RKO (cell line): ENCODE measurements at regions not wholly inside any gene's neighbourhood (a gene's known extent, or its start where the extent isn't known, plus 50 kb on each side); places are given as distances from the start of the nearest gene placed in this dataset.

Experiments used
- DNase-seq: peaks from one replicate; pipeline ENCODE4 v3.0.0-alpha.2; 2016; ENCODE audit warnings: low spot score

DNA sequence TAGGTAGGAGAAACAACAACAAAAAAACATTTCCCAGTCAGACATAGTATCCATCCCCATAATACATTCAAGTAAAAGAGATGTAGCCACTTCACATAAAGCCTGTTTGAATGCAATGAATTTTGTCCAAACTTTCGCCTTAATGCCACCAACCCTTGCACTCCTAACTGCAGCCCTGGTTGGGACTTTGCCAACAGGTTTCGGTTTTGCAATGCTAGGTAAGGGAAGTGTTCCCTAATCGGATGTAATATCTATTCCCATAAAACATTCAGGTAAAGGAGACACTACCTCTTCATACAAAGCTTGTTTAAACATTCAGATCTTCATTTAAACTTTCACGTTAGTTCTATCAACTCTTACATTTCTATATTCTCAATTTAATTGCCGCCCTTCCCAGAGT, 336.1 kb downstream of the DRD1 start:
- no peak for DNase-seq

DNA sequence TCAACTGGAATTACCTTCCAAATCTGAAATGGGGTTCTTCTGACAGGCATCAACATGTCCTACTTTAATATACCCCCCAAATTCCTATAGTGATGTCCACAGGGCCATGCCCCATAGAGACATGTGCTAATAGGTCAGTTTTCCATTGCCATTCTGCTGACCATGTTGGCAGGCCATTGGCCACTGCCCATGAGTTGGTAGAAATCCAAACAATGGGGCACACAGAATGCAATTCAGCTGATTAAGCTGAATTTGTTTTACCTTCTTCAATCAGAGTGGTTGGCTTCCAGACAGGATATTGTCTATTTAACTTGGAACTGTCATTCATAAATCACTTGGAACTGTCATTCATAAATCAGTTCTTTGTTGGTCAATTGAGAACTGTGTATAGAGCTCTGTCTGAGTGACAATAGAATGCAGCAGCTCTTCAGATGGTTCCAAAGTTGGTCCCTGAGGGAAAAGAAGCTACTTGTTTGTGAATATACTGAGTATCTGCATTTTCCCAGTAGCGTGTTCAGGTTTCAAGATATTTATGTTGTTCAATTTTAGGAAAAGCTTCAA, 336.9 kb downstream of the DRD1 start:
- no peak for DNase-seq

DNA sequence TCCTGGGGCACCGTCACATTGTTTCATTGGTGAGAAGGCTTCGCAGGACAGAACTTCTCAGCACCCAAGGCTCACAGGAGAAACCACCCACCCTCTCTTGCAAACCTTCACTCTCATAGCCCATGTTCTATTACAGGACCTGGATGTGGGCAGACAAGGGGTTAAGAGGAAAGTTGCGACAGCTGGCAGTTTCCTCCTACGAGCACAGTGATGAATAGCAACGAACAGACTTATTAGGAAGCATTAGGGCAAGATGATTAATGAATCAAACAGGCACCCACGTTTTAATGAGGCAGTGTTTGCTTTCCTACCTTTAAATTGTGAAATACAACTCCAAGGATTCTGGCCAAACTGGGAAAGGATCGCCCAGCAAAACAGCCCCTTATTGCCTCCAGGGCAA, 339.3 kb downstream of the DRD1 start:
- DNase-seq, result no peak

DNA sequence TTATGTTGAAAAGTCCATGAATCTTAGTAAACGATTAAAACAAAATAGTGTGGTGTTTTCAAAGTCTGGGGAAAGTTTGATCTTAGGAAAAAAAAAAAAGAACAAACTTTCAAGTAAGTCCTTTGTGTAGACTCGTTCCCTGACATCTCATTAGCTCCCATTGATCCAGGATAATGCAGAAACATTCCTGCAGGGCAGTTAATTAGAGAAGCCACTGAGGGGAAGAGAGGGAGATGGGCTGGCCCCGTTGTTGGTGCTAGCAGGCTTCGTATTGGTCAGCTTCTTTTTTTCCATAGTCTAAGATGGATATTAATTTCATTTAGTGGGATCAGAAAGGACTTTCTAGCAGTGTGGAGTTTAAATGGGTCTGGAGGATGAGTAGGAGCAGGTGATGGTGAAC, 340.2 kb downstream of the DRD1 start:
- no peak for DNase-seq

DNA sequence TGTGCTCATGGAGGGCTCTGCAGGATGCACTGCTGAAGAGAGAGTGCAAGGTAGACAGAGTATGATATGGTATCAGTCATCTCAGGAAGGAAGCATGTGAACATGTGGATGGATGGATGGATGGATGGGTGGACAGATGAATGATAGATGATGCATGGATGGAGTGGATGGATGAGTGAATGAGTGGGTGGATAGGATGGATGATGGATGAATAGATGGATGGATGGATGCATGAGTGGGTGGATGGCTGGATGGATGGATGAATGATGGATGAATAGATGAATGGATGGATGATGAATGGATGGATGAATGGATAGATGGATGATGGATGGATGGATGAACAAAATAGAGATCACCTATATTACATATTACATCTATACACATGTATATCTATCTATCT, 341.3 kb downstream of the DRD1 start:
- DNase-seq, result no peak

DNA sequence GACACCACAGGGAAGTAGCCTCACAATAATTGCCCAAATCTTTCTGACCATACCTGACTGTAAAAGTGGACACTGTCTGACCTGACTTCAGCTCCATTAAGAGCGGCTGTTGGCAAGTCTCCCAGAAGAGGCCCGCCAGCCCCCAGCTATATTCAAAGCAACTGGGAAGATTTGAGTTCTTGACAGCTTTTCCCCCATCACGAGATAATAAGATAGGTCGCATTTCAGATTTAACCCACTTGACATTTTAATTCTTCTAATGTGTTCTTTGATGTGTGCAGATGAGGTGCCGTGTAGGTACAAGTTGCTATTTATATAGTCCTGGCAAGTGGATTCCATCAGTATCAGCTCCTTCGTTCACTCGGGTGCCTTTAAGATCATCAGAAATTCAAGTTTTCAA, 345.7 kb downstream of the DRD1 start:
- no peak for DNase-seq

DNA sequence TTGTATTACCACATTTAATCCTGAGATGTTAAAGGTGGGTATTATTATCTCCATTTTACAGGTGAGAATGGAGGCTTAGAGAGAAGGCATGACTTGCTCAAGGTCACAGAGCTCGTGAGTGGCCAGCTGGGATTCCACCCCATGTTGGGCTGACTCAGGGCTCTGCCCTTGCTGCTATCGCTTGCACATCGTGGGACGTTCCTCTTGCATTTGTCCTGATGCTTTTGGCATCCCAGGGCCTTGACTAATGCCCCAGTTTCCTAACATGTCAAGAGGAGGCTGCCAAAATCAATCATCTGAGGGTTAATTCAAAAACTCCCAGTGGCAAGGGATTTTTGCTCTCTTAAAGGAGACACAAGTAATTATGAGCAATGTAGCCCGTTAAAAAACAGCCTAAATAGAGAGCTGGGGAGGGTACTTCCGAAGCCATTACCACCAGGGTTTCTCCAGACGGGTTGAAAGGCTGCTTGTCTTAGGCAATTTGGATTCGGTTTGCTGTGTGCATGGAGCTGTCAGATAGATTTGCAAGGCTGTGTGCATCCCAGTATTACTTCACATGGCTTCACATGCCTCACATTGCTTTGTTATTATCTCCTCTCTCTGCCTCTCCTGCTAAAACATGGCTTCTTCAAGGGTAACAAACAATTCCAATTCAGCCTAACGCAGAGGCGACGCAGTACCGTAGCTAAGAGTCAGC, 347.4 kb downstream of the DRD1 start:
- DNase-seq, result no peak

DNA sequence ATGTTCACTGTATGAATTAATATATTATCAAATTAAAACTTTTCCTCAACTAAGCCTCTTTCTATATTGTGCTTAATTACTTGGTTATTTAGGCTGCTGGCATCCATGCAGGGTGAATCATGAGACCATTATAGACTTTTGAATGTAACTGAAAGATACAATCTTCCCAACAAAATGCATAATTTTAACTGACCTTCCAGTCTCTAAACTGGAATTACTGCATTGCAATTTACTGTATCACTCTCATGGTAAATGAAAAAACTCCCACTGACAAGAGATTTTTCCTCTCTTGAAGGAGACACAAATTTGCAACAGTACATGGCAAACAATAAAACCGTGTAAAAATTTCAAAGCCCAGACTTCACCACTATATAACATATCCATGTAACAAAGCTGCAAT, 349.5 kb downstream of the DRD1 start:
- DNase-seq, result no peak

DNA sequence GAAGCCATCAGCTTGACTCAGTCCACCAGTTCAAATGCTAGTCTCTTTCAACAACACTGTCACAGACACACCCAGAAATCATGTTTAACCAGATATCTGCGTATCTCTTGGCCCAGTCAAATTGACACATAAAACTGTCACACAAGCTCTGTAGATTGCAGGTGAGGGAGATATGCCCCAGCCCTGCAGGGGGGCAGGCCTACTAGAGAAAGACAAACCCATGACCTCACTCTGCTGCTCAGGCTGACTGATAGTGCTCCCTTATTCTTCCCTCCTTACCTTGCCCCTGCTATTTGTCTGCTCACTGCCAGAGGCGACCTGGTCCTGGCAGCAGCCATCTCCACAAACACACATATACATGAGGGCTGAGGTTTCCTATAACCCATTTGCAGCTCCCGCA, 351.3 kb downstream of the DRD1 start:
- no peak for DNase-seq

DNA sequence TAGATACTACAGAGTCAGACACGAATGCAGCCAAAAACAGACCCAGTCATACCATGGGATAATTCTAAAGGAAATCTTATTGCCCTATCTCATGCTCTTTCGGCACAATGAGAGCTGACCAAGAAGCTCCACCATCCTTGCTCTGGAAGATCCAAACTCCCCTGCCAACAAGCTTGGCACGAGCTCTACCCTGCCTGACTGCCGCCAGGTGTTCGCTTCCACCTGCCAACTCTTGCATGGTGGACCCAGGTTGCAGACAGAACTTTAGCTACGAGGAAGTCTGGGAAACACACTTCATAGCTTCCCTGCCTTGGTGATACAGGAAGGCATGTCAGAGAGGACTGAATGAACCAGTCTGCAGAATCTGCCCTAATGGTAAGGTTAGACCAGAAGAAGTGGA, 355.0 kb downstream of the DRD1 start:
- DNase-seq, result no peak

DNA sequence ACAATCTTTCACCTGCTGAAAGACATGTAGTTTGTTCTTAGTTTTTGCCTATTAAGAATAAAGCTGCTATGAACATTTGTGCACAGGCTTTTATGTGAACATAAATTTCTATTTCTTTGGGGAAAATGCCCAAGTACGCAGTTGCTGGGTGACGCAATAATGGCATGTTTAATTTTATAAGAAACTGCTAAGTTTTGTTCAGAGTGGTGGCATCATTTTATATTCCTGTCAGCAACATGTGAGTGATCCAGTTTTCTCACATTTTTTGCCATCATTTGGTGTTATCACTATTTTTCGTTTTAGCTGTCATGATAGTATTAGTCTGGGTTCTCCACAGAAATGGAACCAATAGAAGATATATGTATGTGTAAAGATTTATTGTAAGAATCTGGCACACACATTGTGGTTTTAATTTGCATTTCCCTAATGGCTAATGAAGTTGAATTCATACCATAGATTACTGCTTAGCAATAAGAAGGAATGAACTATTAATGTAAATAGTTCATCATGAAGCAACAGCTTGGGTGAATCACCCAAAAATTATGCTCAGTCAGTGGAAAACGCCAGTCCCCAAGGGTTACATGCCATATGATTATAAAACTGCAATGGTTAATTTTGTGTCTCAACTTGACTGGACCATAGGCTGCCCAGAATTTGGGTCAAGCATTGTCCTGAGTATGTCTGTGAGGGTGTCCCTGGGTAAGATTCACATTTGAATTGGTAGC, 358.6 kb downstream of the MSX2 start:
- DNase-seq, result no peak

DNA sequence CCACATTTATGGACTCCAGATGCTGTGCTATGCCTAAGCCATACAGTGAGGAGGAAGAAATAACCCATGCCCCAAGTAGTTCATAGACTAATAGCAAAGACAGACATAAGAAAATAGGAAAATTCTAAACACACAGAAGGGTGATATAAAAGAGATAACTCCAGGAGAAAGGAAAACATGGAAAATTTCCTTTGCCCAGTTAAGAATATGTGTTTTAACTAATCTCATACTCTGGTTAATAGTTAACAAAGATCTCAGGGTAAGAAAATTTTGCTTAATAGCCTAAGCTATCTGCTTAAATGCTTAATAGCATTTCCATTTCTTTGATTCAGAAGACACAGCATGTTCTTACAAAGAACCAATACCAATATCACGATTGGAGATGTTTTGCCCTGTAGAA, 358.0 kb downstream of the MSX2 start:
- DNase-seq, result no peak

DNA sequence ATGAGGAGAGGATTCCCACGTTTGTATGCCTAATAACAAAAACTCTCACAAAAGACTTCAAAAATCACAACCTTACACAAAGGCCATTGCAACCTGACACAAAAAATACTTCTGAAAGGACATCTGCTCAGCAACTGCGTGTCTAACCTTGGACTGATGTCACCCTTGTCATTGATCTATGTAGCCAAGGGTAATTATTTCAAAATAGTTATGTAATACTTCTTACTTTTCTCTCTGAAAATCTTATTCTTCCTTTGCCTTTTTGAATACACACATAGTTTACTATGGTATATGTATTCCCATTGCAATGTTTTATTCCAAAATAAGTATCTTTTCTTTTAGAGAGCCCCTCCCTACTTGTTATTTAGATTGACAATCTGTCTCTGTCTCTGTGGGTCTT, 355.3 kb downstream of the MSX2 start:
- no peak for DNase-seq

DNA sequence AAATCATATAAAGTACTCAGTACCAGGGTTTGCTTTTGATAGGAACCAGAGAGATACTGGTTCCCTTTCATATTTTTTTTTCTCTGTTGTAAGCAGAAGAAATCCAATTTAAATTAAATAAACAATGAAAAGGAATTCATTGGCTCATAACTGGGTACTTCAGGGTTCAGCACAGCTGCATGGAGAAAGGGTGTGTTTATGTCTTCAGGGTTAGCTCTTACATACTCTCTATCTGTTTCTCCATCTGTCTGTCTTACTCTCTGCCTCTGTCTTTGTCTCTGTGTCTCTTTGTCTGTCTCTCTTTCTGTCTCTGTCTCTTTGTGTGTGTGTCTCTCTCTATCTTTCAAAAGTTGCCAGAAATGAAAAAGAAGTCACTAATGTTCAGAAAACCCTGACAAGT, 345.9 kb downstream of the MSX2 start:
- DNase-seq, result no peak

DNA sequence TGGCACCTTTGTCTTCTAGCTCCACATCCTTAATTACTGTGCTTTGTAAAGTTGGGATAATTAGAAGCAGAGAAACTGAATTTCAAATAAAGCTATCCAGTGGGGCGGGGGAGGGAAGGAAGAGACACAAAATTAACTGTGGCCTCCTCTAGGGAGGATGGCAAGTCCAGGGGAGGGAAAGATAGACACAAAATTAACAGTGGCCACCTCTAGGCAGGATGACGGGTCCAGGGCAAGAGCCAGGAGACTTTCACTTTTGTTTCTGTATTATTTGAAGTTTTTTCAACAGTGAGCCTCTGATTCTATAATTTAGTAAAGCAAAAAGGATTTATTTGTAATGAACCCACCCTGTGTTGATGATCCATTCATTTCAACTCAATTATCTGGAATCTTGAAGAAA, 335.9 kb downstream of the MSX2 start:
- no peak for DNase-seq

DNA sequence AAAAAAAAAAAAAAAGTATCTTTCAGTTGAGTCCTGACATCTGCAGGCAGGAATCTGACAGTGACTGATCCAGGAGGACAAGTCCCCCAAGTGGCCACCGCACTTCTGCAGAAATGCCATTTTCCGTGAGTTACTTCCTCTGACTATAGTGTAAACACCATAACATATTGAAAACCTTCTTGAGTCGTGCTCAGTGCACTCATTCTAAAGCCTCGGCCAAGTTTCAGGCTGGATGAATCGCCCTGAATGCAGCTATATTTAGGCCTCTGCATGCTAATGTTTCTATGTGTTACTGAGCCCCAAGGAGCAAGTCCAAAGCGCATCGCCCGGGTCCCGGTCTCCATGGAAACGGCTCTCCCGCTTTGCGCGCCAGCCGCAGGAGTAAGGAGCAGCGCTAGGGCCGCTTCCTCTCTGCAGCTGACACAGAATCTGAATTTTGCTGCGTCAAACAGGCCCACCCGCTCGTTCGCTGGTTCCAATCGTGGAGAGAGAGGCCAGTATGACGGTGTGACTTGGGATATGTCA, 335.4 kb downstream of the MSX2 start:
- DNase-seq, result peak; percentile 3

DNA sequence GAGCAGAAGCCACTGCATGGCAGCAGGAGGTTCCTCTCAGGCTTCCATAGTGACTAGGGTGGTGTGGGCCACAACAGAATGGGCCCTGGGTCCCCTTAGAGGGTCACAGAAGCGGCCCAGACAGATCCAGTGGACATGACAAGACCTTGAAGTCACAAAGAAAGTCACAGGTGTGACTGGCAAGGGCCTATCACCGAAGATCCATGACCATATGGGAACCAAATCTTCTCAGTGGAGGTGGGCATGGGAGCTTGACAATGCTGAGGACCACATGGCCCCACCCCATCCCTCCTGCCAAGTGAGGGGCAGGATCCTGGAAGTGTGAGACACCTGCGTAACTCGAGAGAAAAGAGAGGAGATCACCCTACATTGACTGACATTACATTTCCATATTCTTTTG, 332.4 kb downstream of the MSX2 start:
- no peak for DNase-seq

DNA sequence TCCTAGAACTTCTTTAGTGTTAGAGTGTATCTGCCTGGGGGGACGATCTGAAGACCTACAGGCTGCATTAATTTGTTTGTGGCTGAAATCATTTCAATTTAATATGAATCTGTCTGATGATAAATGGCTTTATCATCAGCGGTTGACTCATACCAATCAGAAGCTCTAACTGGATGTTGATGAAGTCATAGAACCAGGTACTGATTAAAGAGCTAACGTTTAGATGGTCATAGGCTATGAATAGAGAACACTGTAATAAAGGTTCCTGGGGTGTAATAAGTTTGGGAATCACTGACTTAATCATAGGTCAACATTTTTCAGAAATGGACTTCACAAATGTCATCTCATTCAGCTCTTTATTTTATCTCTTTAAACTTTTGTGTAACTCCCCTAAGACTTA, 329.9 kb downstream of the MSX2 start:
- peak; percentile 34 for DNase-seq

DNA sequence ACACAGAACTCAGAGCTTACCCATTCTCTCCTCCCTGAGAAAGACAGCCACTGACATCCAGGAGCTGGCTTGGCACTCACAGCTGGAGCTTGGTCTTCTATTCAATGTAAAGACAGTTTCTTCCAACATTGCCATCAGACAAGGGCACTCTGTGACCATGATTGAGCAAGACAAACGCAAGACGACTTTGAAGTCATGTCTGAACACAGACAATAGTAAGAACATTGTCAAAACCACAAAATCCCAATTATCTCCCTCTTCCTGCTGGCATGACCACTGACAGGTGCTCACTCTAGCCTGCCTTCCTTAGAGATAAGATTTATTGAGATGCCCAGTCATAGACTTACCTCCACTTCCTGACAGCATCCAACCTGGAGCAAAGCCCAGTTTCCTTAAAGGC, 328.0 kb downstream of the MSX2 start:
- no peak for DNase-seq

DNA sequence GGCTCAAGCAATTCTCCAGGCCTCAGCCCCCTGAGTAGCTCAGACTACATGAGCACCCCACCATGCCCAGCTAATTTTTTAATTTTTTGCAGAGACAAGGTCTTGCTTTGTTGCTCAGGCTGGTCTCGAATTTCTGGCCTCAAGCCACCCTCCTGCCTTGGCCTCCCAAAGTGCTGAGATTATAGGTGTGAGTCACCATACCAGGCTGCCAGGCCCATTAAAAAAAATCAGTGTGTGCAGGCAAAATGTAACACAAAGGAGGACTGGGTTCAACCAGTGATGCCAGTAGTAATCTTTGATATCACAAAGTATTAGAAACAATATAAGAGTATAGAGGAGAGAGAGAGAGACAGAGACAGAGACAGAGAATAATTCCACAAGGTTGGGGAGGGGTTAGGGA, 322.7 kb downstream of the MSX2 start:
- no peak for DNase-seq

DNA sequence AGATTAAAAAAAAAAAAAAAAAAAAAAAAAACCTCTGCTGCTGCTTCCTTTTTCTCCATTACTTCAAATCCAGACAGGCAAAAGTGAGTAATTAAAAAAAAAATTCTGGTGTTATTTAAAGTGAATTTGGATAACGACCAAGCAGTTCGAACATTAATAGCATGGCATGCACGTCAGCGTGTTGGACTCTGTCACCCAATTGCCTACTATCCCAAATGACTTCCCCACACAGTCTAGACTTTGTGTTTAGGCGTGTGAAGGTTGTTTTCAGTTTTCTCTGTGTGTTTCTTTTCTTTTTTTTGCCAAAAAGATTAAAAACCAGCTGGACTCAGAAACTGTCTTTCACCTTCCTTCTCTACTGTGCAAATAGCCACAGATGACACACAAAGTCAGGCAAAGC, 321.4 kb downstream of the MSX2 start:
- no peak for DNase-seq

DNA sequence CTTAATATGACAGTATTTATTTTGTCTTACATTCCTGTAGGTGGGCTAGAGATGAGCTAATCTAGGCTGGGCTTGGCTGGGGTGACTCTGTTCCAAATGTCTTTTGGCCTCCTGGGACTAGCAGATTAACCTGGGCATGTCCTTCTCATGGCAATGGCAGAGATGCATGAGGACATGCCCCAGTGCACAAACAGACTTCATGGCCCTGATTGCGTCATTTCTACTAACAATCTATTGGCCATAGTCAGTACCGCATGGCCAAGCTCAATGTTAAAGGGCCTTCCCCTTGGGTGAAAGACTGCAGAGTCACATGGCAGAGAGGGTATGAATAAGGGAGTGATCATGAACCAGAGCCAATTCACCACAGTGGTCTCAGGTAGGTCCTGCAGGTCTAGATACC, 313.4 kb downstream of the MSX2 start:
- DNase-seq, result no peak

DNA sequence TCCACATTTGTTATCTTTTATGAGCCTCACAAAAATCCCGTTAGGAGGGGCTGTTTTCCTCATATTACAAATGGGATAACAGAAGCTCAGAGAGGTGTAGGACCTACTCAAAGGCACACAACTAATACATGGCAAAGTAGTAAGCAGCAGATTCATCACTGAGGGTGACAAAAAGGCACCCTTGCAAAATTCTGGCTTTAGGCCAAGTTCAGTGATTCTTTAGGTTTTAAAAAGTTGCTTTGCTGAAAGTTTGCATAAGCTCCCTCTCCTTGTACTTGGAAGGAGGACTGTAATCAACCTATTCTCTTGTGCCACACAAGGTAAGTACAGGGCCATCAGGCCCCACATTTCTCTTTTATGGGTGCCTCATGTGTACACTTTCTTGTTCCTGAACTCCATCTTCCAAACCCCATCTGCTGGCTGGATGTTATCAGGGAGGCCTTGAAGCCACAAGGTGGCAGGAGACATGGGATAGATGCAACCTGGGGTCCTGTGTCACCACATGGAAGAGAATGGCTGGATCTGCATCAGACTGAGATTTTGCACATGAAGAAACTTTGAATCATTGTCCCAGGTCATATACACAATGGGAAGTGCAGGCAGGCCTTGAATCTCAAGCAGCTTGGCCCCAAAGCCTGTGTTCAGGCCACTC, 311.6 kb downstream of the MSX2 start:
- no peak for DNase-seq
